Skin epidermis (tissue), 12 donors: ENCODE measurements at regions not wholly inside any gene's neighbourhood (a gene's known extent, or its start where the extent isn't known, plus 50 kb on each side); places are given as distances from the start of the nearest gene placed in this dataset.

ENCODE experiments used
- H3K27ac ChIP-seq, 21 experiments: fragments of 200-600 bp; sonication (generic) in 11 of 21; one replicate each; pipeline ENCODE4 v1.5.0; 2020; ENCODE audit warnings: mild to moderate bottlenecking in 3 of 21, inconsistent platforms in 2 of 21, moderate library complexity in 2 of 21
- H3K4me3 ChIP-seq, 7 experiments: fragments of 200-600 bp; sonication (generic) in 2 of 7; one replicate each; pipeline ENCODE4 v1.5.0; 2020; ENCODE audit warnings: inconsistent platforms in 2 of 7, mild to moderate bottlenecking in 2 of 7, moderate library complexity in 1 of 7

GRCh38 chr2:18398833-18399232 is 161.6 kb downstream of the RDH14 start:
- Histone ChIP-seq H3K4me3 (no peak overlapping the region), H3K27ac (no peak overlapping the region)

GRCh38 chr2:18396329-18397010 is 164.0 kb downstream of the RDH14 start:
- no peak overlapping the region for H3K27ac ChIP-seq
- H3K4me3 ChIP-seq = no peak overlapping the region

GRCh38 chr2:18395555-18395954 is 164.9 kb downstream of the RDH14 start:
- Histone ChIP-seq H3K27ac (no peak overlapping the region), H3K4me3 (no peak overlapping the region)

- Histone ChIP-seq H3K4me3 (no peak overlapping the region), H3K27ac (no peak overlapping the region)
Measured at GRCh38 chr2:18387441-18388206, 172.8 kb downstream of the RDH14 start.

DNA sequence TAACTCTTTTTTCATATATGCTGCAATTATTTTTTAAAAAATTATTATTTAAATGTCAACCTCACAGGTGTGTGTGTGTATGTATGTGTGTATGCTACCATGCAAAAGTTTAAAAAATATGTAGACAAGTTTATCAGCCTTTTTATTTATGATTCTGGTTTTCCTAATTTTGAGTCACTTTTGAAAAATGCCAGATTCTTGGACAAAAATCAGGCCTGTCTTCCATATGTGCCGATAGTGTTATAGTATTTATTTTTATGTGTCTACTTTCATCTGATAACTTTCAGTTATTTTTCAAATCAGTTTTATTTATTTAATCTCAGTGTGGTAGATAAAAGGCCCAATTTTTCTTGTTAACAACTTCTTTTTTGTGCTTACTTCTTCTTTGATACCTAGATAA is 176.2 kb downstream of the RDH14 start:
- Histone ChIP-seq H3K27ac (no peak overlapping the region), H3K4me3 (no peak overlapping the region)

DNA sequence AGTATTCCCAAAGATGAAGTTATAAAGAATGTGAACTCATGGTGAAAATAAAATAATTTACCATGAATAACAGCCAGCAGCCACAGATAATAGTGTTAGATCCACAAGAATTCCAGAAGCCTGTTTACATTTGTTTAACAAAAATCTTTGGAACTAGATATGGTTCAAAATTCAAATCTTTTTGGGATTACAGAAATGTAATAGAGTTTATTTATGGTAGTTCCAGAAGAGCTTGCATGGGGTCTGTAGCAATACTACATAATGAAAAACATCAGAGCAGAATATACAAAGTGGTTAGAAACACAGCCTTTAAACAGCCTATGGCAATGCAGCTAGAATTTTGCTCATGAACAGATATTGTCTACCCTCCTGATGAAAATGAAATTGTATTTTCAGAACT is 179.1 kb downstream of the RDH14 start:
- Histone ChIP-seq H3K4me3 (no peak overlapping the region), H3K27ac (no peak overlapping the region)

GRCh38 chr2:18380321-18380720 is 180.1 kb downstream of the RDH14 start:
- H3K27ac ChIP-seq = no peak overlapping the region
- no peak overlapping the region for H3K4me3 ChIP-seq

DNA sequence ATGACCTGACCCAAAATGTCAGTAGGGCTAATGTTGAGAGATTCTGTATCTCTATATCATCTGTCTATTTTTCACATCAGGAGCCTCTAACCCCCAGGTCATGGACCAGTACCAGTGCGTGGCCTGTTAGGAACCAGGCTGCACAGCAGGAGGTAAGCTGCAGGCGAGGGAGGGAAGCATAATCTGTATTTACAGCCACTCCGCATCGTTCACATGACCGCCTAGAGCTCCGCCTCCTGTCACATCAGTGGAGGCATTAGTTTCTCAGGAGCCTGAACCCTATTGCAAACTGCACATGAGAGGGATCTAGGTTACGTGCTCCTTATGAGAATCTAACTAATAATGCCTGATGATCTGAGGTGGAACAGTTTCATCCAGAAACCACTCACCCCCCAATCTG is 180.6 kb downstream of the RDH14 start:
- H3K27ac ChIP-seq = no peak overlapping the region

DNA sequence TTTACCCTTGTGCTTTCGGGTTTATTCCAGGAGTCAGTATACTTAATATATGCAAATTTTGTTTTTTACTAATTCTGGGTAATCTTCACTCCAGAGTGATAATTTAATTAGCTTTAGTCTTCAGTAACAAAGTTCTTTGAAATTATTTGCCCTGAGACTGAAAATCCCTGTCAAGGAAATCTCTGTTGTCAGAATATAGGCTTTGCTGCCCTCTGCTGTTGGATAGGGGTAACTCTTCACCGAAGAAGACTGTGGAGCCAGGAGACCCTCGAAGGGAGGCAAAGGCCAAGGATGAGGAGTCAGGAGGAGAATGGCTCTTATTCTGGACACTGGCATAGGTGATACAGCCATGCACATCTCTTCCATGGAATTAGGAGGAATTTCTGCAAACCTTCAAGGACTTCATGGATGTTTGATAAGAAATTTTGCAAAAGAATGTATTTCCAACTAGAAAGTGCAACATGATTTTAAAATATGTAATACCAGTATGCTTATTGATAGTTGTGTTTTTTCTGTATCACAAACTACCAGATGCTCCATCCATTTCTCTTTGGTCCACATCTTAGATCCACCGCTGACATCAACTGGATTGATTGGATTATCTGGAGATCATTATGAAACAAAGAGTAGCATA is 182.3 kb downstream of the RDH14 start:
- Histone ChIP-seq H3K4me3 (no peak overlapping the region), H3K27ac (no peak overlapping the region)

More for the DNA sequence above, 180.6 kb downstream of the RDH14 start:
- H3K4me3 ChIP-seq = no peak overlapping the region

DNA sequence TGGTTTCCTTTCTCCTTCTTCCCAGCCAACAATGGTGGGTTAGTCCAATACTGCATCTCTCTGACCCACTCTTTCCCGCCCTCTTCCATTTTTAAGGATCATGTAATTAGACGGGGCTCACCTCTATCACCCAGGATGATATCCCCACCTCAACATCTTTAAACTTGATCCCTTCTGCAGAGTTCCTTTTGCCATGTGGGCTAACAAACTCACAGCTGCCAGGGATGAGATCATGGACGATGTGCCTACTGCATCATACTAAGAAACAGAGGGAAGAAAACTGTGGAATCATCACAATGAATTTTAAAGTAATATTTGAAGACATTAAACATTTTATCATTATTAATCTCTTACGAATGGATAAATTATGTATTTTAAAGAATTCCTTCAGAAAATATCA is 183.5 kb downstream of the RDH14 start:
- H3K4me3 ChIP-seq = no peak overlapping the region
- no peak overlapping the region for H3K27ac ChIP-seq

DNA sequence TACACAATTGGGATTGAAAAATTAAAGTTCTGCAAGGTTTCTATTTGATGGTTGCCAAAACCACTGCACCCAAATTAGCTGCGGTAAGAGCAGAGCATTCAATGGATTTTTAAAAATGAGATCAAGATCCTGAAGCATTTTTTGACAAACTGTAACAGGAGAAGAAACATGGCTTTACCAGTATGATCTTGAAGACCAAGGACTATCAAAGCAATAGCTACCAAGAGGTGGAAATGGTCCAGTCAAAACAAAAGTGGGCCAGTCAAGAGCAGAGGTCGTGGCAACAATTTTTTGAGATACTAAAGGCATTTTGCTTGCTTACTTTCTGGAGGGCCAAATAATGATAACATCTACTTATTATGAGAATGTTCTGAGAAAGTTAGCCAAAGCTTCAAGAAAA is 186.8 kb downstream of the RDH14 start:
- Histone ChIP-seq H3K27ac (no peak overlapping the region), H3K4me3 (no peak overlapping the region)

DNA sequence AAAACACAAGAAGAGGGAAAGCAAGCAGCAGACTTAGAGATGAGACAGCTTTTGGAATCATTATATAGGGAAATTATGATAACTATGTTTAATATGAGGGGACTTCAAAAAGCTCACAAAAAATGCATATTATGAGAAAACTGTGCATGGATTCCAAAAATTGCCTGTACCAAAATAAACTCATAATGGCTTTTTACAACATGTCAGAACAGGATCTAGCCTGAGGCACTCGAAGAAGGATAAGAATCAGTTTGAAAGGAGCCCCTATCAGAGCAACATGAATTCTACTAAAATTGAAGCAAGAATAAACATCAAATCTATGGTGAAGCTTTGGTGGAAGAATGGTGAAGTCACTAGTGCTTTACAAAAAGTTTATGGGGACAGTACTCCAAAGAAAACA is 187.4 kb downstream of the RDH14 start:
- no peak overlapping the region for H3K4me3 ChIP-seq

GRCh38 chr2:18372641-18373040 is 187.8 kb downstream of the RDH14 start:
- H3K27ac ChIP-seq = no peak overlapping the region
- H3K4me3 ChIP-seq = no peak overlapping the region

More for the DNA sequence above, 187.4 kb downstream of the RDH14 start:
- H3K27ac ChIP-seq = no peak overlapping the region

DNA sequence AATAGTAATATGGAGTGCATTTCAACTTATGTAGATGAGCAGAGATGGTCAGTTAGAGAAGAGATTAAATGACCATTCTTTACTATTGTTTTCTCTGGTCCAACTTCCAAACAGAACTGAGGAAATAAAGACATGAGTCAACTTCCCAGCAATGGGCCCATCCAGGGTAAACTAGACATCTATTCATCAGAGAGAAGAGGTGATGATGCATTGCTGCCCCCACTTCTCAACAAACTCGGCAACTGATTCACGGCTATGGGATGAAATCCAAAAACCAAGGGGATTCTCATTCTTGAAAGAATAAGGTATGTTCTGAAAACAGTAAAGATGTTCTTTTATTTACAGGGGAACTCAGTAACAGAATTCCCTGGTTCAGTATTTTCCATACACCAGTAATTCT is 190.7 kb downstream of the RDH14 start:
- no peak overlapping the region for H3K4me3 ChIP-seq

GRCh38 chr2:18368008-18368407 is 192.4 kb downstream of the RDH14 start:
- no peak overlapping the region for H3K27ac ChIP-seq
- no peak overlapping the region for H3K4me3 ChIP-seq

More for the DNA sequence above, 190.7 kb downstream of the RDH14 start:
- no peak overlapping the region for H3K27ac ChIP-seq

GRCh38 chr2:18365342-18365741 is 195.1 kb downstream of the RDH14 start:
- no peak overlapping the region for H3K4me3 ChIP-seq
- no peak overlapping the region for H3K27ac ChIP-seq

DNA sequence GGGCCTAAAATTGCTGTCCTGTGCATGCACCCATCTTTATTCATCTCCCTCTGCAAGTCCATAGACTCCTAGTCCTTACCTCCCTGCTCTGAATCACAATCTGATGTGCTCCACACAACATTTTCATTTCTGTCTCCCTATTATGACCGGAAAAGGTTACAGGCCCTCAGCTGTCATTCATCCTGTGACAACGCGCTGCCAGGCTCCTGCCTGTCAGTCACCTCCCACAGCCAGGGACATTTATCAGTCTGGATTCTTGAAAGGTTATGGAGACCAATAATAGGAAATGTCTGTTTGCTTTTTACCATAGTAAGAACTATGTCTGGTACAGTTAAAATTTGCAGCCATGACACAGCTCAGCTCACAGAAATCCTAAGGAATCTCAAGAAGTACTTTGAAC is 197.1 kb downstream of the RDH14 start:
- no peak overlapping the region for H3K27ac ChIP-seq

GRCh38 chr2:18362696-18363095 is 197.8 kb downstream of the RDH14 start:
- no peak overlapping the region for H3K27ac ChIP-seq
- H3K4me3 ChIP-seq = no peak overlapping the region

More for the DNA sequence above, 197.1 kb downstream of the RDH14 start:
- no peak overlapping the region for H3K4me3 ChIP-seq

DNA sequence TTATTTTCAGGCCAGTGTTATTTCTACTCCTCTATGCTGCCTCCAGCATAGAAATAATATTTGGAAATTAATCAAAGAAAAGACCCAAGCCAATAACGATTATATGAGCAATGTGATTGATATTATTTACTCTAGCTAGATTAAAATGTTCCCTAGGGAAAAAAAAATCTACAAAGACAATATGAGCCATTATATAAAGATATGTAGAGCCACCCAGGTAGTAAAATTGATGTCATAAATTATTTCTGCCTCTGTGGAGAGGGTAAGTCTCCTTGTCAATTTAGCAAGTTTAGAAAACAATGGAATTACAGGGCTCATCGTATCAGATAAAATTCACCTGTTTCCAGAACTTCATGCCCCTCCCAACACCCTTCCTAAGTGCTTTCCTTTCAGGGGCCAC is 202.9 kb downstream of the RDH14 start:
- no peak overlapping the region for H3K27ac ChIP-seq
- no peak overlapping the region for H3K4me3 ChIP-seq

- Histone ChIP-seq H3K4me3 (no peak overlapping the region), H3K27ac (no peak overlapping the region)
Measured at GRCh38 chr2:18356676-18357075, 203.8 kb downstream of the RDH14 start.

GRCh38 chr2:18349421-18349820 is 211.0 kb downstream of the RDH14 start:
- no peak overlapping the region for H3K27ac ChIP-seq

More at GRCh38 chr2:18349421-18349820, 211.0 kb downstream of the RDH14 start:
- H3K4me3 ChIP-seq = no peak overlapping the region
